ENCODE measurements at regions not wholly inside any gene's neighbourhood (a gene's known extent, or its start where the extent isn't known, plus 50 kb on each side); places are given as distances from the start of the nearest gene placed in this dataset.

GRCh38 chr7:41418337-41418736, 284.6 kb downstream of the INHBA start:
- TF ChIP-seq REST (IDR thresholded peaks at IDR 0.05; ENCODE audit: low read depth) = no peak
- TF ChIP-seq, protein P1, sequence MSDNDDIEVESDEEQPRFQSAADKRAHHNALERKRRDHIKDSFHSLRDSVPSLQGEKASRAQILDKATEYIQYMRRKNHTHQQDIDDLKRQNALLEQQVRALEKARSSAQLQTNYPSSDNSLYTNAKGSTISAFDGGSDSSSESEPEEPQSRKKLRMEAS (IDR thresholded peaks at IDR 0.05) = no peak
- no peak for TF ChIP-seq RAD21 (IDR thresholded peaks at IDR 0.05; ENCODE audit: low read depth)
- TF ChIP-seq CREB1 (IDR thresholded peaks at IDR 0.05; ENCODE audit: low read depth) = no peak
- no peak for TF ChIP-seq TAF1 (IDR thresholded peaks at IDR 0.05; ENCODE audit: low read depth)
- no peak for TF ChIP-seq USF1 (IDR thresholded peaks at IDR 0.05)
- no peak for TF ChIP-seq ZBTB7A (IDR thresholded peaks at IDR 0.05; ENCODE audit: low read depth)
- TF ChIP-seq YY1 (IDR thresholded peaks at IDR 0.05; ENCODE audit: low read depth) = no peak
- TF ChIP-seq EGR1 (IDR thresholded peaks at IDR 0.05) = no peak
- TF ChIP-seq EP300 (IDR thresholded peaks at IDR 0.05; ENCODE audit: borderline replicate concordance) = no peak
- TF ChIP-seq CEBPB (IDR thresholded peaks at IDR 0.05) = no peak
- no peak for TF ChIP-seq NFIC (IDR thresholded peaks at IDR 0.05)
- no peak for TF ChIP-seq TEAD4 (IDR thresholded peaks at IDR 0.05)
- no peak for TF ChIP-seq FOXM1 (IDR thresholded peaks at IDR 0.05; ENCODE audit: borderline replicate concordance, low read depth)

All from Ishikawa (cell line).